Sciatic nerve (tissue), 2 donors: ENCODE measurements at regions not wholly inside any gene's neighbourhood (a gene's known extent, or its start where the extent isn't known, plus 50 kb on each side); places are given as distances from the start of the nearest gene placed in this dataset.
"Not testable (repeated sequence)": the region's sequence is repeated elsewhere in the genome, so short reads cannot be mapped to it uniquely, and the experiment has no call there.

Experiments
- ATAC-seq: fragments of 200-7000 bp; cut with Tn5 transposase; one replicate; pipeline ENCODE4 v1.9.1; 2020; ENCODE audit warnings: mild to moderate bottlenecking, moderate library complexity
- DNase-seq: peaks from one replicate; pipeline ENCODE4 v3.0.0-alpha.2; 2020; ENCODE audit warnings: low spot score
- intact Hi-C: fragments of 100-400 bp; cut with DNase I; formaldehyde crosslinking; loops from one replicate; pipeline ENCODE4 v1.14.2; 2022
- donor health status: DM: no; HTN: no; CAD: no.
- donor health status: DM: no; HTN: no; CAD: no.

GRCh38 chr7:96563409-96563808 lies 146.2 kb downstream of the SEM1 start:
- no peak for DNase-seq
- intact Hi-C loops: no loop called here
- no peak for ATAC-seq

- DNase-seq: no peak
Measured at GRCh38 chr7:96562966-96563365, 146.7 kb downstream of the SEM1 start.

DNA sequence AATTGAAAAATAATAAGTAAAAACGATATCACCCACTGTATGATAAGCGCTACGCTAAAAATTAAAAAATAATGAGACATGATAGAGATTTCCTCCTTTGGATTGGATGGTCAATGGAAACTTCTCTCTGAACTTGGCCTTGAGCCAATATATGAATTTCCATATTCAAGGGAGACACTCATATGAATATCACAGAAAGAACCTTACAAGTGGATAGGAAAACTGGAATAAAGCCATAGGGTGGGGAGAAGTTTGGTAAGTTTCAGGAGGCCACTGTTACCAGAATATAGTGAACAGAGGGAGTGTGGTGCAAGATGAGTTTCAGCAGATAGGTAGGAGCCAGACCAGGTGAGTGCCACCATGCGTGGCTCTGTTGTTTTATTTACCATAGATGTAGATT lies 147.2 kb downstream of the SEM1 start:
- no peak for ATAC-seq
- intact Hi-C loops: no loop called here
- no peak for DNase-seq

More at GRCh38 chr7:96562966-96563365, 146.7 kb downstream of the SEM1 start:
- intact Hi-C loops: no loop called here
- no peak for ATAC-seq

- no peak for DNase-seq
- ATAC-seq: no peak
- intact Hi-C loops: no loop called here
Measured at GRCh38 chr7:96561892-96562291, 147.8 kb downstream of the SEM1 start.

DNA sequence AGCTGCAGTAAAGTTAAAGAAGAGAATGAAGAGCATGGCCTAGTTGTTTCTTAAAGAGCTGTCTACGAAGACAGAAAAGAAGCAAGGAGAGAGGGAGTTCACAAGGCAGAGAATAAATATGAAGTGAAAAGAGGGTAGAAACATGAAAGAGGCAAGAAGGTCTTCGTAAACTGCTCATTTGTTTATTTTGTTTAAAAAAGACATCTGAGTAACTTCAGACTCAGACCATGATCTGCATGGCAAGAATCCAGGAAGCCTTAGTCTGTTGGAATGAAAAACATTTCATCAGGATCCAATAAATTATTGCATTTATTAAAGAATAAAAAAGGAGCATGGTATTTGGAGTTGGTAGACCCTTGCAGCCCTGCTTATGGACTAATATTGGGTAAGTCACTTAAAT lies 151.1 kb downstream of the SEM1 start:
- intact Hi-C loops: no loop called here
- no peak for DNase-seq
- ATAC-seq: no peak

DNA sequence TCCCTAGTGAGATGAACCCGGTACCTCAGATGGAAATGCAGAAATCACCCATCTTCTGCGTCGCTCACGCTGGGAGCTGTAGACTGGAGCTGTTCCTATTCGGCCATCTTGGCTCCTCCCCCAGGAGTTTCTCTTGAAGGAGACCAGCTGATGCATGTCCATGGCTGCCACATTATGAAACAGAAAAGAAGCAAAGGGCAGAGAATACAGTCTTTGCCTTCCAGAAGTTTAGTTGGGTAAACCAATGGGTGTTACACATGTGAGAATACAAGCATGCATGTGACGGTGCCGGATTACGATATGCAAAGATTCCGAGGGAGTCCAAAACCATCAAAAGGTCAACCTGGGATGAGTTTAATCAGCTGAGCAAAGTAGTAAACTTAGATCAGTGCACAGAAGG lies 151.6 kb downstream of the SEM1 start:
- intact Hi-C loops: no loop called here
- no peak for DNase-seq
- no peak for ATAC-seq

DNA sequence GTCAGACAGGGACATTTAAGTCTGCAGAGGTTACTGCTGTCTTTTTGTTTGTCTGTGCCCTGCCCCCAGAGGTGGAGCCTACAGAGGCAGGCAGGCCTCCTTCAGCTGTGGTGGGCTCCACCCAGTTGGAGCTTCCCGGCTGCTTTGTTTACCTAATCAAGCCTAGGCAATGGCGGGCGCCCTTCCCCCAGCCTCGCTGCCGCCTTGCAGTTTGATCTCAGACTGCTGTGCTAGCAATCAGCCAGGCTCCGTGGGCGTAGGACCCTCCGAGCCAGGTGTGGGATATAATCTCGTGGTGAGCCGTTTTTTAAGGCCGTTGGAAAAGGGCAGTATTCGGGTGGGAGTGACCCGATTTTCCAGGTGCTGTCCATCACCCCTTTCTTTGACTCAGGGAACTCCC lies 152.0 kb downstream of the SEM1 start:
- intact Hi-C loops, DNase-seq, ATAC-seq: not testable (repeated sequence)

DNA sequence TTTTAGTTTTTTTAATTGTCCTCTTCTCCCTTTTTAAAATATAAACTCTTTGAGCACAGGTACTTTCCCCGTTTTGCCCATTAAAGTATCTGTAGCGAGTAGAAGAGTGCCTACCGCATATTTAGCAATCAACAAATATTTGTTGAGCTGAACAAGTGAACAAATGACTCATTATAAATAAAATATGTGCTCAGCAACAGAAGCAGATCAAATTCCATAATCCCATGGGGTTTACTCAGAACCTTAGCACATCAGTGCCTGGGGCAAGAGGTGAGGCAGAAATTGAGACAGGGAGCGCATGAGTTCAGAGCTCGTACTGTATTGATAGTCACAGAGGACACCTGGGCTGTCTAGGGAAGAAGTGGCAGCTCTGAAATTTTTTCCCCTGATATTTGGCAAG lies 161.0 kb downstream of the SEM1 start:
- DNase-seq (no peak), ATAC-seq (no peak)
- intact Hi-C loops: no loop called here

- DNase-seq (no peak), ATAC-seq (no peak)
- intact Hi-C loops: no loop called here
Measured at GRCh38 chr7:96547371-96547811, 162.3 kb downstream of the SEM1 start.

DNA sequence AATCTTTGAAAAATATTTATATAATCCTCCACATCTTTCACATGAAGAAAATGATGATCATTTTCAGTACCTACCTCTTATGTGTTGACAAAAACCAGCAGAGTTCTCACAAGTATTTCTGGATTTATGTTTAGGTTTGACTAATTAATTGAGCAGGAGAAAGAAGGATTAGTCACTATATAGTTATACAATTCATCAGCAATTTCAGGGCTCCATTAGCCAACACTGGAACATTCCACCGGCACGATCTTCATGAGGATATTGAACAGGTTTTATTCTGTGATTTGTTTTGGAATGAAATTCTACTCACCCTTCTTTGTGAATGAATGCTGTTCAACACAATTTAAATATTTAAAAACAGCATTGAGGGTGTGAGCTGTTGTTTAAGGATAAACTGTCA lies 163.2 kb downstream of the SEM1 start:
- intact Hi-C loops: no loop called here
- DNase-seq (no peak), ATAC-seq (no peak)

DNA sequence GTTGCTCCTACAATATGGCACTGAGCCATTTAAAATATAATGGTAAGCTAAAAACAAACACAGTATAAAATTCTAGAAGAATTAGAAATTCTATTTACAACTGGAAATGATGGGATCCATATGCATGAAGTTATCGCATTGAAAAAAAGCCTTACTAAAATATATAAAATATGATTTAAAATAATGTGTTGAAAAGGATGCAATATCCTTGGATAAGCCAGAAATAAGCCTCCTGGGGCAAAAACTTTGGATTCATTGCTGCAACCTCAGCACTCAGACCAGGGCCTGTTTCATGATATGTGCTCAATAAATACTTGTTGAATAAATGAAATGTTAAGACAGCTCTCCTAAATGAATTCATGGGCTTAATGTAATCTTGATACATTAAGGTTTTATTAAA lies 170.2 kb downstream of the SEM1 start:
- intact Hi-C loops: no loop called here
- DNase-seq: no peak
- ATAC-seq: no peak

DNA sequence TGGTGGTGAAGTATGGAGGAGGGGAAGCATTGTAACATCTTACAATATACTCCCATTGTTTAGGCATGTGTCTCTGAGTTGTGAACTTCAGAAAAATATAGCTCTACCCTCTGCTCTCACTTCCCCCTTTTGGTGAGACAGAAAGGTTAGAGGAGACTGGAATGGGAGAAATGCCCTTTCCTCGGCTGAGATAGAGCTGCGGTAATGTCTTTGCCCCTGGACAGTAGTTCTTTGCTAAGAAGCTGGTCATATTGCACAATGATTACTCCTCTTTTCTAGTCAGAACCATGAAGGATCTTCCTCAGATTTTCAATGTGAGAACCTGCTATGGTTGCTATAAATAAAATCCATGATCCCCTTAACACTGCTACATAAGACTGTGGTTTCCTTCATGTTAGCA lies 171.0 kb downstream of the SEM1 start:
- intact Hi-C loops: no loop called here
- ATAC-seq (no peak), DNase-seq (no peak)

GRCh38 chr7:96534221-96534620 lies 175.4 kb downstream of the SEM1 start:
- ATAC-seq (no peak), DNase-seq (no peak)
- intact Hi-C loops: no loop called here

- DNase-seq (no peak), ATAC-seq (no peak)
- intact Hi-C loops: no loop called here
Measured at GRCh38 chr7:96532428-96532935, 177.2 kb downstream of the SEM1 start.

DNA sequence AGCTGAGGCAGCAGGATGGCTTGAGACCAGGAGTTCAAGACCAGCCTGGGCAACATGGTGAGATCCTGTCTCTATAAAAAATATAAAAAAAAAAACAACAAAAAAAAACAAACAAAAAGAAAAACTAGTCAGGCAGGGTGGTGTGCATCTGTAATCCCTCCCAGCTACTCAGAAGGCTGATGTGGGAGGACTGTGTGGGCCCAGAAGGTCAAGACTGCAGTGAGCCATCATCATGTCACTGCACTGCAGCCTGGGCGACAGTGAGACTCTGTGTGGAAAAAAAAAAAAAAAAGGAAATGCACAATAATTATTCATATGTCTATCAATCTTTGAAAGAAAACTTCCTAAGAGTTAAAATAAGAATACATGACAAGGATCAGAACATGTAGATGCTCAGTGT lies 178.3 kb downstream of the SEM1 start:
- intact Hi-C loops: no loop called here
- ATAC-seq (no peak), DNase-seq (no peak)

DNA sequence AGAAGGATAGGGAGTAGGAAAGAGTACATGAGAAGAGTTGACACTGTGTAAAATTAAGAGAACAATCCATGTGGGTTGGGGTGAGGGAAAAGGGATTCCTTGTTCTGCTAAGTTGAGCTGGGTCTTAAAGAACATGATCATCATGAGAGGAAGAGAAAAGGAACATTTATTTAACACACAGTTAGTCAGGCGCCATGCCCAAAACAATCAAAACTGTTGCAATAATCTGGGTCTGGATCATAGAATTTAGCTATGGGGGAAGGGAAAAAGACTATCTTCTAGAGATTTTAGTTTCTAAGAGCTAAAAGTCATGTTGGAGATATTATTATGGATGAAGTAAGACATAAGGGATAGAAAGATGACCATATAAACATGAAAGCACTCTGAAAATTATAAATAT lies 178.9 kb downstream of the SEM1 start:
- DNase-seq (no peak), ATAC-seq (peak; percentile 32)

DNA sequence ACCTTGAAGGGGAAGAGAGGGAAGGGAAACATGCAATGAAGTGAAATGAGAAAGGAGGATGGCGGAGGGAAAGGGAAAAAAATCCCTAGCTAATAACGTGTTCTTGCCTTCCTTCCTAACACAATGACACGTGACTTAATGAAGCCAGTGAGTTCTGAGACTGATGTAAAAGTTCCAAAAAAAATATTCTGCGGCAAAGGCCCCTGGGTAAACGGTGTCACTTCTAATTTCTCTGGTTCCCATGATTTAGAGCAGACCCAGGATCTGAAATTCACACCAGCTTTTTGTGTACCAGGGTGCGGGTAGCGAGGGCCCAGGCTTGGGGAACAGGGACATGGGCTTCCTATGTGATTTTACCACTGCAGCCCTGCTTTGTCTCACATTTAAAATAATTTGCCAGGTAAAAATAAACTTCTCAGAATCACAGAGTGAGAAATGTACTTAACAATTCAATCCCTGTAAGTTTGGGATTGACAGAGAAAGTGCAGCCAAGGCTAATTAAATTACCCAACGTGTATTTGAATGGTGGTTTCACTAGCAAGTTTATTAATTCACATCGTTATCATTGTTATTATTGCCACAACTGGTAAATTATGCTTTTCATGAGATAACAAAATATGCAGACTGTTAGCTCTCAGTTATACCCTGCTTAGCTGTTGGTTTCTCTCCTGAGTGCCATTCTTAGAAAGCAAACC lies 182.4 kb downstream of the SEM1 start:
- no peak for ATAC-seq
- intact Hi-C loops: no loop called here
- DNase-seq: no peak

More for the DNA sequence above, 178.9 kb downstream of the SEM1 start:
- intact Hi-C loops: no loop called here

DNA sequence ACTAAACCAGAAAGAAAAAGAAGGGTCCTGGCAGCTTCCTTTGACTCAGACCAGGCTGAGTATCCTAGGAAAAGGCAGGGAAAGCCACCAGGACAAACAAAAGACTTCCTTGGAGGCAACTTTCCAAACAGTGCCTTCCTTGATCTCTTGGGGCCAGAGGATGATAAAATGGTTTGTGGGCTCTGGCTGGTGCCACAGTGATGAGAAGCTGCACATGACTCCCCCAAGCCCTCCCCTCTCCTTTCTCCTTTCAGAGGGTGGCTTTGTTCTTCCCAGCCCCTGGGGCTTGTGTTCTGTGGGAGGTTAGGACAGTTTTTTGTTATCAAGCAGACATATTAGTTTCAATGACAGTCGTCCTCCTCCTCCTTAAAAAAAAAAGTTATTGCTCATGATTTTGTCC lies 183.2 kb downstream of the SEM1 start:
- intact Hi-C loops: no loop called here
- DNase-seq (no peak), ATAC-seq (no peak)

GRCh38 chr7:96521068-96521894 lies 188.4 kb downstream of the SEM1 start:
- peak; percentile 80 for ATAC-seq
- intact Hi-C loops: no loop called here
- DNase-seq: no peak

- DNase-seq (no peak), ATAC-seq (peak; percentile 67)
- intact Hi-C loops: no loop called here
Measured at GRCh38 chr7:96508371-96508770, 186.5 kb upstream of the SLC25A13 start.
